ENCODE measurements at regions not wholly inside any gene's neighbourhood (a gene's known extent, or its start where the extent isn't known, plus 50 kb on each side); places are given as distances from the start of the nearest gene placed in this dataset.

- no peak for TF ChIP-seq CTCF (IDR thresholded peaks at IDR 0.05; ENCODE audit: insufficient read depth, low read length, missing control alignments)
- H3K4me3 ChIP-seq (ENCODE audit: low read depth, low read length): no peak overlapping the region
- ChIA-PET POLR2A (no interaction called here), CTCF (interaction anchor here (1.5 to 1.8 kb wide), 2 partner anchors 26 to 62 kb away, joined by 3 to 7 read pairs; no protein-coding TSS in a partner anchor)
- no peak for DNase-seq (ENCODE audit: low read depth, low spot score)
Measured at GRCh38 chr3:107209302-107209990, 167.8 kb upstream of the CCDC54 start.

- ChIA-PET POLR2A (no interaction called here), CTCF (no interaction called here)
- TF ChIP-seq CTCF (IDR thresholded peaks at IDR 0.05; ENCODE audit: insufficient read depth, low read length, missing control alignments): no peak
- H3K4me3 ChIP-seq (ENCODE audit: low read depth, low read length): no peak overlapping the region
- DNase-seq (ENCODE audit: low read depth, low spot score): no peak
Measured at GRCh38 chr3:107211608-107212007, 165.6 kb upstream of the CCDC54 start.

GRCh38 chr3:107212618-107213017, 164.6 kb upstream of the CCDC54 start:
- POLR2A ChIA-PET: no interaction called here
- H3K4me3 ChIP-seq (ENCODE audit: low read depth, low read length): no peak overlapping the region
- TF ChIP-seq CTCF (IDR thresholded peaks at IDR 0.05; ENCODE audit: insufficient read depth, low read length, missing control alignments): no peak
- CTCF ChIA-PET: interaction anchor here (0.7 to 1.3 kb wide), 2 partner anchors 10 to 59 kb away, joined by 3 to 4 read pairs; no protein-coding TSS in a partner anchor
- DNase-seq (ENCODE audit: low read depth, low spot score): no peak

GRCh38 chr3:107213044-107213669, 164.1 kb upstream of the CCDC54 start:
- no peak overlapping the region for H3K4me3 ChIP-seq (ENCODE audit: low read depth, low read length)
- POLR2A ChIA-PET: no interaction called here
- no peak for DNase-seq (ENCODE audit: low read depth, low spot score)
- CTCF ChIA-PET: interaction anchor here (1.3 kb wide), 1 partner anchor 10 kb away, joined by 4 read pairs; no protein-coding TSS in a partner anchor
- TF ChIP-seq CTCF (IDR thresholded peaks at IDR 0.05; ENCODE audit: insufficient read depth, low read length, missing control alignments): no peak

- no peak for TF ChIP-seq CTCF (IDR thresholded peaks at IDR 0.05; ENCODE audit: insufficient read depth, low read length, missing control alignments)
- no peak for DNase-seq (ENCODE audit: low read depth, low spot score)
- CTCF ChIA-PET: interaction anchor here (1.0 to 1.4 kb wide), 3 partner anchors 10 to 213 kb away, joined by 3 to 7 read pairs (median 4); no protein-coding TSS in a partner anchor
- no peak overlapping the region for H3K4me3 ChIP-seq (ENCODE audit: low read depth, low read length)
- POLR2A ChIA-PET: interaction anchor here (0.7 kb wide), 1 partner anchor 8 kb away, joined by 4 read pairs; no protein-coding TSS in a partner anchor
Measured at GRCh38 chr3:107216229-107216628, 161.0 kb upstream of the CCDC54 start.

- no peak for TF ChIP-seq CTCF (IDR thresholded peaks at IDR 0.05; ENCODE audit: insufficient read depth, low read length, missing control alignments)
- peak; percentile 62 for DNase-seq (ENCODE audit: low read depth, low spot score)
- ChIA-PET POLR2A (interaction anchor here (0.7 kb wide), 1 partner anchor 9 kb away, joined by 4 read pairs; no protein-coding TSS in a partner anchor), CTCF (interaction anchor here (1.0 to 1.4 kb wide), 3 partner anchors 11 to 213 kb away, joined by 3 to 7 read pairs (median 4); no protein-coding TSS in a partner anchor)
- H3K4me3 ChIP-seq (ENCODE audit: low read depth, low read length): no peak overlapping the region
Measured at GRCh38 chr3:107216711-107217110, 160.5 kb upstream of the CCDC54 start.

All from AG04449 (cell line).